ENCODE measurements at regions not wholly inside any gene's neighbourhood (a gene's known extent, or its start where the extent isn't known, plus 50 kb on each side); places are given as distances from the start of the nearest gene placed in this dataset.

DNA sequence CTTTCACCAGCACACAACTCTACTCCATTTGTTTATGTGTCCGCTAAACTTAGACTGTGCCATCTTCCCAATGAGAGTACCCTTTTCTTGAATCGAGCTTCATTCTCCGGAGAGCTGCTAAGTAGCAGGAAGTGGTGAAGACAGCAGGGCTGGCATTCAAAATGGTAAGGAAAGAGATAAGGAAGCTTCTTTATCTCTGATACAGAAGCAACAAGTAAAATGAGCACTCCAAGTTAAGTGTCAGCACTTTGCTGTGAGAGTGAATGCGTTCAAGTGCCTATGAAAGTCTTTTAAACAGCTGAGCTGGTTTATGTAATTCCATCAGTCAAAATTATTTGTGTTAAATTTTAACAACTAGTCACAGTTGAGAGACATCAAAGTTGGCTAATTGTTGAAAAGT, 386.8 kb upstream of the PTPRD start:
- DNase-seq (ENCODE audit: low spot score): no peak

- DNase-seq (ENCODE audit: low spot score): no peak
Observed at GRCh38 chr9:11001546-11001945, 388.7 kb upstream of the PTPRD start.

- DNase-seq (ENCODE audit: low spot score): no peak
Observed at GRCh38 chr9:11002705-11003104, 389.9 kb upstream of the PTPRD start.

DNA sequence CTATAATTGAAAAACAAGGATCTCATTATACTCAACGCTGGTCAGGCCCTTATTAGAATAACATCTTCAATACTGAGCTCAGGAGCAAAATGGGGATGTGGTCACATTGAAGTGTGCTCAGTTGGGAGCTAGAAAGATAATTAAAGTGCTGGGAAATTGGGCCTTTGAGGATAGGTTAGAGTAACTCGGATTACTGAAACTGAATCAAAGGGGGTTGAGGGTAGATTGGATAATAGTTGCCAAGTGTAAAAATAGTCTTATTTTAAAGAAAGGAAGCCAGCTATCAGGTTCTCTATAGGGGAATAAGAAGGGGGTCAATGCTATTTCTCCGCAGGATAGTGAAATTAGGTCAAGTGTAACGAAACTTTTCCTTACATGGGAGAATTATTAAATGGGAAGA, 391.0 kb upstream of the PTPRD start:
- DNase-seq (ENCODE audit: low spot score): no peak

GRCh38 chr9:11011696-11012095, 398.9 kb upstream of the PTPRD start:
- no peak for DNase-seq (ENCODE audit: low spot score)

DNA sequence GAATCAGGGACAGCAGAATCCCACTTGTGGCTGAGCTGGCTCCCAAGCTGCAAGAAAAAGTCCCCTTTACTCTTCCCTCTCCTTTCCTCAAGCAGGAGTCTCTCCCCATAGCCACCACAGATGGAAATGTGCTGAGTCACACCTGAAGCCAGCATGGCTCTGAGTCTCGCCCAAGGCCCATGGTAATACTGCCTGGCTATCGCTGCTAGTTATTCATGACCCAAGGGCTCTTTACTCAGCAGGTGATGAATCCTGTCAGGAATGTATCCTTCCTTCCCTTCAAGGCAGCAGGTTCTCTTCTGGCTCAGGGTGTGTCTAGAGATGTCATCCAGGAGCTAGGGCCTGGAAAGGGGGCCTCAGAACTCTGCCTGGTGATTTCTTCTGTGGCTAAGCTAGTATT, 403.3 kb upstream of the PTPRD start:
- DNase-seq (ENCODE audit: low spot score): no peak

DNA sequence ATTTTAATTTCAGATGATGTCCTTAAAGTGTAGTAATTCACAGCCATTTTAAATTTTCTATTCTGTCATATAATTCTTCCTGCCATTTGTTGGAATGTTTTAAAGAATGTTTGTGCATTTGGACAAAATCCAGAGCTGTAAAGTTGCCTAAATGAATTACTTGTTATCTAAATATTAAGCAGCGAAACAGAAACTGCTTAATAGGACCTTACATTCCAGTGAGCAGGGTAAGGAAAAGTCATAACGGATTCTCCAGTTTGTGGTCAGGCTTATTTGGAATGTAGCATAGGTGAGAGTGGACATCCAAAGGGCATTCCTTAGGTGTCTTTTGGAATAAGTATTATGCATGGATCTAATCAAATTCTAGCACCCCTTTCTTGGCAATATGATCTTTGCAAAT, 410.4 kb upstream of the PTPRD start:
- DNase-seq (ENCODE audit: low spot score): no peak

DNA sequence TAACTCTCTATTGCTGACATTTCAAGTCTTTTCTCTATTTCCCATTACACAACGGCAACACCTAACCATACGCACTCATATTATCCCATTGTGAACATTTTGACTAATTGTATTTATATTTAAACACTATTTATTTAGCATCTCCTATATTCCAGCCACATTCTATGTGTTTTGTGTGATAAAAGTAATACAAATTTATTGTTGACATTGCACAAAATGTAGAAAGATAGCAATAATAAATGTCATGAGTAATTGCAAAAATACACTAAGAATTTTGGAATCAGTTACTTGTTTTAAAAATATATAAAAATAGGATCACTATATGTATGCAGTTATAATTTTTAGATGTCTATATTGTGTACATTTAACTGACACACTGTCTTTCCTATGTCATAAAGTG, 413.0 kb upstream of the PTPRD start:
- DNase-seq (ENCODE audit: low spot score): no peak

DNA sequence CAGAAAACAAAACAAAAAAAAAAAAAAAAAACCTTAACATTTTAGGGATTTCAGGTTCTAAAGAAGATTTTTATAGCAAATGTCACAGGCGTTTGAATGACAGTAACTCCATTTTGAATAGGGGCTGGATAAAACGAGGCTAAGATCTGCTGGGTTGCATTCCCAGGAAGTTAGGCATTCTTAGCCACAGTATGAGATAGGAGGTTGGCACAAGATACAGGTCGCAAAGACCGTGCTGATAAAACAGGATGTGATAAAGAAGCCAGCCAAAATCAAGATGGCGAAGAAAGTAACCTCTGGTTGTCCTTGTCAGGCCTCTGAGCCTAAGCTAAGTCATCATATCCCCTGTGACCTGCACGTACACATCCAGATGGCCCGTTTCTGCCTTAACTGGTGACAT, 425.6 kb upstream of the PTPRD start:
- DNase-seq (ENCODE audit: low spot score): no peak

DNA sequence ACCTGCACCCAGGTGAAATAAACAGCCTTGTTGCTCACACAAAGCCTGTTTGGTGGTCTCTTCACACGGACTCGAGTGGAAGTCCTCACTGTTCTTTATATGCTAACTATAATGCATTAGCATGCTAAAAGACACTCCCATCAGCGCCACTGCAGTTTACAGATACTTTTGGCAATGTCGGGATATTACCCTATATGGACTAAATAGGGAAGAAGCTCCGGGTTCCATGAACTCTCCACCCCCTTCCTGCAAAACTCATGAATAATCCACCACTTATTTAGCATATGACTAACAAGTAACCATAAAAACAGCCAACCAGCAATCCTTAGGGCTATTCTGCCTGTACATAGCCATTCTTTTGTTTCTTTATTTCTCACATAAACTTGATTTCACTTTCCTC, 426.2 kb upstream of the PTPRD start:
- no peak for DNase-seq (ENCODE audit: low spot score)

DNA sequence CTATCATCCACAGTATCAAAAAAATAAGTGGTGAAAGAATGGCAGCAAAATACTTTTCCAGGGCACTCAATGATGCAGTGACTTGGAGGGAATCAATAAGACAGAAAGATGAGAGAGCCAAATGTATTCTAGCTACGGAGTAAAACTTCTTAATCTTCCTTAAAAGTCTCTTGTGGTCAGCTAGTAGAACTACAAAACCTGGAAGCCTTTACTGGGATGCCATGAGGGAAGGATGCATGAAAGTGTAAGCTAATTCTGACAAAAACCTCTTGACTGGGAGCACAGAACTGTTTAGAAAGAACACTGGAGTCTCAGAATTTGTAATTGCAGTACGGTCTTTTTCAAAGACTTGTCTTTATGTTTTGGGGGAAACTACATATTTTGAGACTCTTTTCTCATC, 432.8 kb upstream of the PTPRD start:
- DNase-seq (ENCODE audit: low spot score): no peak

GRCh38 chr9:11063263-11063662, 450.5 kb upstream of the PTPRD start:
- no peak for DNase-seq (ENCODE audit: low spot score)

DNA sequence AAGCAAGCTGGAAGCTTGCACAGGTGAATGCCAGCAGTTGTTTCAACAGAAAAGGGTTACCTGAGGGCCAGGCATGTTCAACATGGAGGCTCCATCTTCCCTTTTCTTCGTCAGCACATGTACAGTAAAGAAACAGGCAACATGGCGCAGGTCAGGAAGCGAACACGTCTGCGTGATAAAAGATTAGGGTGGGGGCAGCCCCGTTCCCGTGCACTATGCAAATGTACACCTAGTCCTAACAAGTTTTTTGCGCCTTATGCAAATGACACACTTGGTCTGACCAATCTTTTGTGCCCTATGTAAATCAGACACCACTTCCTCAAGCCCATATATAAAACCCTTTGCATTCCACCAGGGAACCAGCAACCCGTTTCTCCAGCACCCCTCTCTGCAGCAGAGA, 452.1 kb upstream of the PTPRD start:
- no peak for DNase-seq (ENCODE audit: low spot score)

GRCh38 chr9:11072176-11072575, 459.4 kb upstream of the PTPRD start:
- peak; percentile 15 for DNase-seq (ENCODE audit: low spot score)

GRCh38 chr9:11086561-11086960, 473.8 kb upstream of the PTPRD start:
- DNase-seq (ENCODE audit: low spot score): no peak

- DNase-seq (ENCODE audit: low spot score): no peak
Observed at GRCh38 chr9:11088821-11089374, 476.1 kb upstream of the PTPRD start.

GRCh38 chr9:11092974-11093373, 480.2 kb upstream of the PTPRD start:
- DNase-seq (ENCODE audit: low spot score): no peak

- DNase-seq (ENCODE audit: low spot score): no peak
Observed at GRCh38 chr9:11097020-11097419, 484.2 kb upstream of the PTPRD start.

GRCh38 chr9:11103525-11103924, 490.7 kb upstream of the PTPRD start:
- DNase-seq (ENCODE audit: low spot score): no peak

DNA sequence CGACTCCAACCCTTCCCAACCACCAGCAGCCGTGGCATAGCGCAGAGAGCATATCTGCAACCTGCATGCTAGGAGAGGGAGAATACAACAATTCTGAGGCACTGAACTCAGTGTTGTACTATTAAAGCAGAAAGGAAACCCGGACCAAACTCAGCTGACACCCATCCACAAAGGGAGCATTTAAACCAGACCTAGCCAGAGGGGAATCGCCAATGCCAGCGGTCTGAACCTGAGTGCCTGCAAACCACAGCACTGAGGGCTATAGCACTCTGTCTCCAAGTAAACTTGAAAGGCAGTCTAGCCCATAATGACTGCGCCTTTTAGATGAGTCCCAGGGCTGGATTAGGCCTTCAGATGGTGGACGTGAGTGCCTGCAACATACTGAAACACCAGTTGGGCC, 494.4 kb upstream of the PTPRD start:
- no peak for DNase-seq (ENCODE audit: low spot score)

DNA sequence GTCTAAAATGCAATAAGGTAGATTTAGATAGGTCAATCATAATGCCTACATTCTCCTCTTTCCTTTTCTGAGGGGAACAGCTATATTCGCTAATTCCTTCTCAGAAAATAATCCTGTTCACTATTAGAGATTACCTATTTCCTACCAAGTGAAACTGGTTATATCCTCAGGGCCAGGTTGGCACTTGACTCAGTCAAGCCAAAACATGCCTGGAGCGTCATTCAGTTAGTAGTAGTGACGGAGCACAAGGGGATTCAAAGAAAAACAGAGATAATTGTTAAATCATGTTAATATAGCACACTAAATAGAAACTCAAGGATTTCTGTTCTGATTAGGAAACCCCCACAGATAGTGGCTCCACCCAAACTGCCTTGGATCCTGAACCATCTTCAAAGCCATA, 515.4 kb upstream of the PTPRD start:
- no peak for DNase-seq (ENCODE audit: low spot score)

DNA sequence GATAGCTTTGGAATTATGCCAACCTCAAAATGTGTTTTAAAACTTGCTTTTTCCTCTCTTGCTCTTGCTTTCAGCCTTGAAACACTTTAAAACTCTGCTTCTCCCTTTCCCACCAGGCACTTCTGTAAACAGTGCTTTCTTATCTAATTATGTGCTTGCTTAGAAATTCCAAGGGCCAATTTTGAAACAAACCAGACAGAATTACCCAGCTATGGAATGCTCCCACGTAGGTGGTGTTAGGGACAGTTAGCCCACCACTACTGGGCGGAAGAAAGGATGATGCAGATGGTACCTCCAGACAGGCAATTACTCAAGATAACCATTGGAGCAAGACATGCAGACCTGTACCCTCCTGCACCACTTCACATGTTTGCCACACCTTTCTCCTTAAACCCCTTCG, 523.0 kb upstream of the PTPRD start:
- DNase-seq (ENCODE audit: low spot score): no peak

GRCh38 chr9:11141357-11141756, 528.6 kb upstream of the PTPRD start:
- no peak for DNase-seq (ENCODE audit: low spot score)

DNA sequence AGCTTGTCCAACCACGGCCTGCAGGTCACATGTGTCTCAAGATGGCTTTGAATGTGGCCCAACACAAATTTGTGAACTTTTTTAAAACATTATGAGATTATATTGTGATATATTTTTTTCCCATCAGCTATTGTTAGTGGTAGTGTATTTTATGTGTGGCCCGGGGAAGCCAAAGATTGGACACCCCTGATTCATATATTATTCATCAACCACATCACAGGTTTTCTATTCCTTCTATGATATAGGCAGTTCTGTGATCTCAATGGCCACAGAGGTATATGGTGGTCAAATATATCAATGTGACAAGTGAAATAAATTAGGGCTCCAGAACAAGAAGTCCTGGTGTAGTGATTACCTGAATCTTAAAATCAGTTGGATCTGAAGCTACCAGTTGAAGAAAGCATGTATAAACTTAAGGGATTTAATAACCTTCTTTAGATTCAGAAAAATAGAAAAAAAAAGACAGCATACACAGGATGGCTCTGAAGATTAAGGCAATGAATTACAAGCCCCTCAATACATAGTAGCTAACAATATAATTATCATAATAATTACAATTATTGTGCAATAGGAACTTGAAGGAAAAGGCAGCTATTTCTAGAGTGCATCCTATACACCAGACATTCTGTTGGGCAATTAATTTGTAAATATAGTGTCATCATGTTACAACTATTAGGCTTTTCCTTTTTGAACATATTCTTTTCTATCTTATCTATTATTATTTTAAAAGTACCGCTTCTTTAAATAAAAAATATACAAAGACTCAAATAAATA, 530.4 kb upstream of the PTPRD start:
- no peak for DNase-seq (ENCODE audit: low spot score)

Data from Ammon's horn (tissue), 1 donor.